K562 (cell line): ENCODE measurements at regions not wholly inside any gene's neighbourhood (a gene's known extent, or its start where the extent isn't known, plus 50 kb on each side); places are given as distances from the start of the nearest gene placed in this dataset.

ENCODE experiments used
- ATAC-seq: fragments of 200-7000 bp; cut with Tn5 transposase; 3 replicates; pipeline ENCODE4 v1.9.1; 2020; ENCODE audit warnings: moderate library complexity
- BruUV-seq: library from RNA; stranded (reverse); fragments of 400-500 nt; replicated peaks from 2 replicates; lab custom pipeline; 2021; lab: Mats Ljungman, UMichigan
- CTCF ChIA-PET: fragments of 300-600 bp; formaldehyde crosslinking; extraction: SDS; loops from one replicate; lab custom pipeline; 2021; ENCODE audit warnings: low intra/inter-chr PET ratio; lab: Yijun Ruan, JAX
- POLR2A ChIA-PET: fragments of 300-600, 350-650 bp; sonication (Branson Sonifier 250); formaldehyde crosslinking; extraction: SDS; loops from one replicate; lab custom pipeline; 2021; ENCODE audit warnings: antibody characterized with exemption, inconsistent platforms; lab: Yijun Ruan, JAX
- DNase-seq, 4 experiments: peaks; one replicate each; pipeline versions ENCODE4 v3.0.0 to v3.0.0-alpha.2; 2011 to 2018; ENCODE audit warnings: low spot score in 3 of 4, mixed read lengths in 3 of 4; ENCODE audit errors: extremely low read depth in 1 of 4
- FAIRE-seq: peaks from 2 replicates; lab custom pipeline; 2011; peaks lifted over from hg19 to GRCh38; lab: Jason Lieb, UNC
- H2AFZ ChIP-seq: 2 replicates; pipeline ENCODE4 v1.6.0; 2011; ENCODE audit warnings: low read depth, low read length, control low read depth, inconsistent platforms
- H3K27ac ChIP-seq: fragments of 200-600 bp; 3 replicates; pipeline ENCODE4 v1.8.0; 2011; ENCODE audit warnings: low read depth, mild to moderate bottlenecking, control low read depth, inconsistent platforms, low read length, moderate library complexity, mixed read lengths; ENCODE audit errors: extremely low read depth
- H3K27me3 ChIP-seq, 2 experiments: fragments of 300-600 bp in 1 of 2; 2 replicates in 1 of 2; 3 replicates in 1 of 2; pipeline versions ENCODE4 v1.6.0 to v1.8.0; 2011; ENCODE audit warnings: inconsistent platforms in 2 of 2, low read length in 2 of 2, mild to moderate bottlenecking in 1 of 2, mixed read lengths in 1 of 2, moderate library complexity in 1 of 2; ENCODE audit not compliant: control insufficient read depth in 2 of 2, insufficient read depth in 2 of 2
- H3K36me3 ChIP-seq: fragments of 300-600 bp; 3 replicates; pipeline ENCODE4 v1.8.0; 2011; ENCODE audit warnings: mild to moderate bottlenecking, low read length, inconsistent platforms; ENCODE audit not compliant: control insufficient read depth, insufficient read depth
- H3K4me1 ChIP-seq, 2 experiments: fragments of 200-600 bp in 1 of 2; replicated peaks in 1 of 2; 2 replicates in 1 of 2; 3 replicates in 1 of 2; pipeline versions ENCODE4 v1.5.1 to v1.8.0; 2011; ENCODE audit warnings: inconsistent platforms in 2 of 2, low read length in 2 of 2, mild to moderate bottlenecking in 1 of 2, mixed read lengths in 1 of 2, moderate library complexity in 1 of 2; ENCODE audit not compliant: control insufficient read depth in 2 of 2, insufficient read depth in 2 of 2
- H3K4me2 ChIP-seq: 2 replicates; pipeline ENCODE4 v1.6.1; 2011; ENCODE audit warnings: low read length, control low read depth, inconsistent platforms, mixed read lengths; ENCODE audit not compliant: insufficient read depth
- H3K4me3 ChIP-seq: fragments of 200-600 bp; sonication (generic), shearing (Covaris generic); 2 replicates; pipeline ENCODE4 v1.5.1; 2016; ENCODE audit warnings: control low read depth, inconsistent platforms
- H3K79me2 ChIP-seq: fragments of 200-600 bp; 3 replicates; pipeline ENCODE4 v1.8.0; 2011; ENCODE audit warnings: low read length, inconsistent platforms; ENCODE audit not compliant: control insufficient read depth, insufficient read depth
- H3K9ac ChIP-seq, 2 experiments: 2 replicates each; pipeline versions ENCODE4 v1.6.0 to v1.6.1; 2011; ENCODE audit warnings: low read depth in 2 of 2, low read length in 2 of 2, control low read depth in 1 of 2, inconsistent platforms in 1 of 2, mild to moderate bottlenecking in 1 of 2, mixed read lengths in 1 of 2; ENCODE audit not compliant: insufficient read depth in 1 of 2
- H3K9me1 ChIP-seq: one replicate; pipeline ENCODE4 v1.6.0; 2011; ENCODE audit warnings: inconsistent platforms, mild to moderate bottlenecking, low read length, moderate library complexity; ENCODE audit not compliant: control insufficient read depth, insufficient read depth
- H3K9me3 ChIP-seq: replicated peaks from 2 replicates; pipeline ENCODE4 v1.5.1; 2011; ENCODE audit warnings: low read depth, low read length, inconsistent platforms; ENCODE audit not compliant: control insufficient read depth, insufficient read depth
- H4K20me1 ChIP-seq: replicated peaks from 2 replicates; pipeline ENCODE4 v1.6.1; 2011; ENCODE audit warnings: low read length, inconsistent platforms, mixed read lengths; ENCODE audit not compliant: control insufficient read depth, insufficient read depth
- CREB3L1 ChIP-seq: fragments of 450-650 bp; IDR thresholded peaks from 2 replicates; pipeline ENCODE4 v1.6.1; 2014; ENCODE audit warnings: low read depth, mild to moderate bottlenecking, moderate library complexity, borderline replicate concordance
- CREM ChIP-seq: IDR thresholded peaks from 2 replicates; pipeline ENCODE4 v1.6.1; 2014; ENCODE audit warnings: antibody characterized with exemption, low read depth
- ETV5 ChIP-seq: sonication (generic); formaldehyde crosslinking; IDR thresholded peaks from 2 replicates; pipeline ENCODE4 v1.4.0; 2020; ENCODE audit warnings: low read depth, mild to moderate bottlenecking, missing genetic modification reagents
- FOXP1 ChIP-seq: sonication (generic); formaldehyde crosslinking; IDR thresholded peaks from 2 replicates; pipeline ENCODE4 v1.8.0; 2022; ENCODE audit warnings: mild to moderate bottlenecking, missing genetic modification reagents
- GABPB1 ChIP-seq: sonication (generic); formaldehyde crosslinking; IDR thresholded peaks from 2 replicates; pipeline ENCODE4 v1.8.0; 2022; ENCODE audit warnings: mild to moderate bottlenecking, missing genetic modification reagents
- HNRNPUL1 ChIP-seq: fragments of 200-400 bp; formaldehyde crosslinking; IDR thresholded peaks from 2 replicates; pipeline ENCODE4 v1.6.1; 2017; ENCODE audit warnings: low read length
- JUN ChIP-seq, 2 experiments: sonication (generic) in 1 of 2; formaldehyde crosslinking in 1 of 2; IDR thresholded peaks; 2 replicates each; pipeline versions ENCODE4 v1.6.1 to v1.8.0; 2012 to 2022; ENCODE audit warnings: borderline replicate concordance in 2 of 2, mild to moderate bottlenecking in 2 of 2, improper control_type of control experiment in 1 of 2, low read depth in 1 of 2, low read length in 1 of 2, missing genetic modification reagents in 1 of 2
- NFXL1 ChIP-seq: fragments of 450-650 bp; formaldehyde crosslinking; IDR thresholded peaks from 2 replicates; pipeline ENCODE4 v1.4.0; 2021; ENCODE audit warnings: mild to moderate bottlenecking
- PRPF4 ChIP-seq: fragments of 200-400 bp; formaldehyde crosslinking; IDR thresholded peaks from one replicate; pipeline ENCODE4 v1.6.1; 2017; ENCODE audit warnings: low read length, low read depth, mild to moderate bottlenecking; ENCODE audit not compliant: insufficient read depth, poor library complexity, severe bottlenecking
- SMC3 ChIP-seq: conservative IDR thresholded peaks from 2 replicates; pipeline ENCODE4 v1.6.1; 2011; ENCODE audit warnings: low read depth, low read length, improper control_type of control experiment; ENCODE audit not compliant: insufficient read depth
- USF2 ChIP-seq: sonication (generic); formaldehyde crosslinking; IDR thresholded peaks from 2 replicates; pipeline ENCODE4 v1.5.0; 2020; ENCODE audit warnings: missing genetic modification reagents
- XRCC3 ChIP-seq: fragments of 450-650 bp; IDR thresholded peaks from 2 replicates; pipeline ENCODE4 v1.6.1; 2017; ENCODE audit warnings: mild to moderate bottlenecking, moderate library complexity
- ZBTB1 ChIP-seq: sonication (generic); formaldehyde crosslinking; IDR thresholded peaks from 2 replicates; pipeline ENCODE4 v1.8.1; 2023; ENCODE audit warnings: missing genetic modification reagents, low read depth, mild to moderate bottlenecking, borderline replicate concordance
- ZKSCAN1 ChIP-seq: fragments of 150-350 bp; IDR thresholded peaks from 2 replicates; pipeline ENCODE4 v1.6.1; 2016; ENCODE audit warnings: low read depth, low read length
- ZNF561 ChIP-seq: fragments of 450-650 bp; formaldehyde crosslinking; conservative IDR thresholded peaks from 2 replicates; pipeline ENCODE4 v1.4.0; 2020; ENCODE audit warnings: mild to moderate bottlenecking, moderate library complexity
- ZNF75A ChIP-seq: fragments of 450-650 bp; formaldehyde crosslinking; IDR thresholded peaks from 2 replicates; pipeline ENCODE4 v1.4.0; 2020; ENCODE audit warnings: mild to moderate bottlenecking
- WGBS: fragments of 100-300 bp; shearing (Covaris generic); methylation state at CpG from one replicate; pipeline ENCODE4 v1.1.6; 2016; ENCODE audit warnings: low coverage, mixed read lengths; ENCODE audit not compliant: insufficient coverage; ENCODE audit errors: missing lambda C conversion rate; 5-methylcytosine and 5-hydroxymethylcytosine counted together
- in situ Hi-C: fragments of 300-500 bp; cut with MboI; formaldehyde crosslinking; loops from 4 replicates; pipeline ENCODE4 v1.15.0; 2018; ENCODE audit warnings: inconsistent platforms, mixed read lengths
- intact Hi-C: fragments of 100-400 bp; cut with micrococcal nuclease; formaldehyde crosslinking; loops from 2 replicates; pipeline ENCODE4 v1.14.2; 2022

- no peak overlapping the region for H3K9ac ChIP-seq
- no peaks in the 10 kb centered on the region for H3K4me1 ChIP-seq
- FAIRE-seq (no peak), DNase-seq (no peak), ATAC-seq (no peak)
- H3K4me3 ChIP-seq: no peak overlapping the region
- intact Hi-C loops: no loop called here
- H3K4me2 ChIP-seq: no peak overlapping the region
- POLR2A ChIA-PET: no interaction called here
- H3K27me3 ChIP-seq: no peaks in the 10 kb centered on the region
- no peaks in the 10 kb centered on the region for H3K9me1 ChIP-seq
- H3K27ac ChIP-seq: no peak overlapping the region
- no peak overlapping the region for H2AFZ ChIP-seq
- BruUV-seq: no TSS peak
- H3K9me3 ChIP-seq: no peaks in the 10 kb centered on the region
- H4K20me1 ChIP-seq: no peaks in the 10 kb centered on the region
- TF ChIP-seq FOXP1 (CRISPR knock-in tag) (no peak), ETV5 (no peak), GABPB1 (CRISPR knock-in tag) (no peak), HNRNPUL1 (no peak), XRCC3 (no peak), ZNF561 (CRISPR knock-in tag) (no peak)
- CTCF ChIA-PET: no interaction called here
- no peaks in the 10 kb centered on the region for H3K79me2 ChIP-seq
- in situ Hi-C loops: no loop called here
- no peaks in the 10 kb centered on the region for H3K36me3 ChIP-seq
These were observed 231.9 kb upstream of the AVPR1A start for GRCh38 chr12:63382930-63383329.

- no peak overlapping the region for H2AFZ ChIP-seq
- CTCF ChIA-PET: no interaction called here
- ATAC-seq (no peak), FAIRE-seq (no peak), DNase-seq (no peak)
- H3K27me3 ChIP-seq: no peaks in the 10 kb centered on the region
- no peak overlapping the region for H3K9ac ChIP-seq
- H3K36me3 ChIP-seq: no peaks in the 10 kb centered on the region
- no peak overlapping the region for H3K27ac ChIP-seq
- 0% methylated on average over 1 of the region's 1 CpG for WGBS
- POLR2A ChIA-PET: no interaction called here
- no peaks in the 10 kb centered on the region for H3K4me1 ChIP-seq
- no peaks in the 10 kb centered on the region for H3K79me2 ChIP-seq
- H3K9me1 ChIP-seq: no peaks in the 10 kb centered on the region
- H3K4me3 ChIP-seq: no peak overlapping the region
- intact Hi-C loops: no loop called here
- H4K20me1 ChIP-seq: no peaks in the 10 kb centered on the region
- no peaks in the 10 kb centered on the region for H3K9me3 ChIP-seq
- no peak overlapping the region for H3K4me2 ChIP-seq
- no TSS peak for BruUV-seq
- in situ Hi-C loops: no loop called here
- no peak for TF ChIP-seq ZNF75A (CRISPR knock-in tag)
- TF ChIP-seq JUN (IDR thresholded peaks at IDR 0.05; ENCODE audit: borderline replicate concordance, low read depth, low read length): no peak
- no peak for TF ChIP-seq JUN (CRISPR knock-in tag; IDR thresholded peaks at IDR 0.05; ENCODE audit: borderline replicate concordance)
- no peak for TF ChIP-seq CREB3L1
- no peak for TF ChIP-seq SMC3
- TF ChIP-seq CREM: no peak
- TF ChIP-seq PRPF4: no peak
- no peak for TF ChIP-seq NFXL1 (CRISPR knock-in tag)
- no peak for TF ChIP-seq USF2
- no peak for TF ChIP-seq ZKSCAN1
- no peak for TF ChIP-seq ZBTB1 (CRISPR knock-in tag)
These were observed 211.8 kb upstream of the AVPR1A start for GRCh38 chr12:63362791-63363190.
